C4-2B (cell line): ENCODE measurements at regions not wholly inside any gene's neighbourhood (a gene's known extent, or its start where the extent isn't known, plus 50 kb on each side); places are given as distances from the start of the nearest gene placed in this dataset.

Experiments
- CTCF ChIP-seq: fragments of 450-650 bp; conservative IDR thresholded peaks from 2 replicates; pipeline ENCODE4 v1.5.1; 2017; ENCODE audit warnings: mild to moderate bottlenecking
- ZFX ChIP-seq: fragments of 450-650 bp; IDR thresholded peaks from 2 replicates; pipeline ENCODE4 v1.6.1; 2017

- TF ChIP-seq CTCF (no peak), ZFX (no peak)
Measured at GRCh38 chr1:29811727-29812407, 575.5 kb downstream of the PTPRU start.
